ENCODE measurements at regions not wholly inside any gene's neighbourhood (a gene's known extent, or its start where the extent isn't known, plus 50 kb on each side); places are given as distances from the start of the nearest gene placed in this dataset.
"Not testable (repeated sequence)": the region's sequence is repeated elsewhere in the genome, so short reads cannot be mapped to it uniquely, and the experiment has no call there.

DNA sequence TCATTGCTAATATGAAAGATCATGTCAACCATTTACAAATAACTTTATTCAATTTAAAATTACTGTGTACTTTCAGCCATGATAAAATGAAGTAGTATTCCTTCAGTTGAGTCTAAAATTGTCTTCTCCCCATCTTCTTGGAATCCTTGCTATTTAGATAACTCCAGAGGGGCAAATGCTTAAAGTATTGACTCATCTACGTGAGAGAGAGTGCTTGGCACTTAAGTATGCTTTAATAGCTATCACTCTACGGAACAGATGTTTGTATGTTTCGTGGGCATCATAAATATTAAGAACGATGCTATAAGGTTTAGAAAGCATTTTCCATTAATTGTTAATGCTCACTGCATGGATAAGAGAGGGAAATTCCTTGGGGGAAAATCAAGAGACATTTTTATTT, 69.3 kb upstream of the MED13 start:
- H3K27ac ChIP-seq (ENCODE audit: low read length), result no peak overlapping the region
- no peaks in the 10 kb centered on the region for H3K36me3 ChIP-seq (ENCODE audit: control insufficient read depth in 1 of 2, insufficient read depth in 2 of 2, low read length in 2 of 2)
- H3K4me3 ChIP-seq (ENCODE audit: low read depth in 1 of 2, low read length in 2 of 2), result no peak overlapping the region
- peaks cover 8% of the 10 kb centered on the region for H3K27me3 ChIP-seq (ENCODE audit: low read depth, low read length)
- H3K9me3 ChIP-seq (ENCODE audit: control insufficient read depth in 1 of 2, low read length in 2 of 2), result no peaks in the 10 kb centered on the region
- H3K4me1 ChIP-seq (ENCODE audit: control insufficient read depth in 1 of 2, insufficient read depth in 2 of 2, low read length in 2 of 2), result peaks cover 0 to 6% of the 10 kb centered on the region in 2 donors

DNA sequence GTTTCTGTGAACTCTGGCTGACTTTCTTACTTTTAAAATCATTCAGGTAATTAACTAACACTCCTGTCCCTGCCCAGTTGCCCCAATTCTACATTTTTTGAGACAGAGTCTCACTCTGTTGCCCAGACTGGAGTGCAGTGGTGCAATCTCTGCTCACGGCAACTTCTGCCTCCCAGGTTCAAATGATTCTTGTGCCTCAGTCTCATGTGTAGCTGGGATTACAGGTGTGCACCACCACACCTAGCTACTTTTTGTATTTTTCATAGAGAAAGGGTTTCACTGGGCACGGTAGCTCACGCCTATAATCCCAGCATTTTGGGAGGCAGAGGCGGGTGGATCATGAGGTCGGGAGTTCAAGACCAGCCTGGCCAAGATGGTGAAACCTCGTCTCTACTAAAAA, 66.2 kb upstream of the MED13 start:
- H3K4me3 ChIP-seq (ENCODE audit: low read depth in 1 of 2, low read length in 2 of 2); H3K36me3 ChIP-seq (ENCODE audit: control insufficient read depth in 1 of 2, insufficient read depth in 2 of 2, low read length in 2 of 2); H3K27me3 ChIP-seq (ENCODE audit: low read depth, low read length); H3K9me3 ChIP-seq (ENCODE audit: control insufficient read depth in 1 of 2, low read length in 2 of 2); H3K4me1 ChIP-seq (ENCODE audit: control insufficient read depth in 1 of 2, insufficient read depth in 2 of 2, low read length in 2 of 2); H3K27ac ChIP-seq (ENCODE audit: low read length): not testable (repeated sequence)

DNA sequence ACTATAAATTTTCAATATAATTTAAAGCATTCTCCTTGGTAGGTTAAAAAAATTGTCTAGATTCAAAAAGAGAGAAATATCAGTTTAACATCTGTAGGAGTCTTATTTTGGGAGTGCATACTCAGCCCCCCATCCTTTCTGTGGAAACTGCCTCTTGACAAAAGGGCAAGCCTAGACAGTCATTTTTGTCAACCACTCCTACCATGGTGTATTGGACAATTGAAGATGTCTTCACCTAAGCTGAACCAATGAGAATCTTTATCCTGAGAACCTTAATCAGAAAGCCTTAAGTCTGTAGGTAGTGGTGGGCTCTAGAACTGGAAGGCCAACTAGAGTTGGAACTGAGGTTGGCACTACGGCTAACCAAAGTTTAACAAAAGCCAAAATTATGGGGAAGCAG, 65.7 kb upstream of the MED13 start:
- H3K9me3 ChIP-seq (ENCODE audit: control insufficient read depth in 1 of 2, low read length in 2 of 2), result no peaks in the 10 kb centered on the region
- no peak overlapping the region for H3K4me3 ChIP-seq (ENCODE audit: low read depth in 1 of 2, low read length in 2 of 2)
- no peaks in the 10 kb centered on the region for H3K36me3 ChIP-seq (ENCODE audit: control insufficient read depth in 1 of 2, insufficient read depth in 2 of 2, low read length in 2 of 2)
- H3K27me3 ChIP-seq (ENCODE audit: low read depth, low read length), result no peaks in the 10 kb centered on the region
- no peak overlapping the region for H3K27ac ChIP-seq (ENCODE audit: low read length)
- H3K4me1 ChIP-seq (ENCODE audit: control insufficient read depth in 1 of 2, insufficient read depth in 2 of 2, low read length in 2 of 2), result no peaks in the 10 kb centered on the region

DNA sequence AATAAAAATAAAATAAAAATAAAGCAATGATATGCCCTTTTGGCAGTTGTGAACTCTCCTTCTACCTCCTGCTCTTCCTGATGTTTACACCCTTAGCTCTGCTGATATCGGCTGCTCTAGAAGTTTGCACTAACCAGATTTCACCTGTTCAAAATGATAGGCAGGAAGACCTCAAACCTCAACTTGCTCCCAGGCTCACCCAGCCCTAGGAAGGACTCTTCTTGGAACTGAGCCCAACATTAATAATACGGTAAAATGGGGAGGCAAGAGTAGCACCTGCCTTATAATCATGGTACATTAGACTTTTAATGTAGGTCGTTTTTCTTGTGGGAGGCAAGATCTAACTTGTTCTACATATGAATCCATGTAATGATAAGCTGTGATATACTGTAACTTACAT, 61.2 kb upstream of the MED13 start:
- Histone ChIP-seq H3K4me1 (ENCODE audit: control insufficient read depth in 1 of 2, insufficient read depth in 2 of 2, low read length in 2 of 2) (no peaks in the 10 kb centered on the region), H3K27me3 (ENCODE audit: low read depth, low read length) (no peaks in the 10 kb centered on the region), H3K4me3 (ENCODE audit: low read depth in 1 of 2, low read length in 2 of 2) (no peak overlapping the region), H3K27ac (ENCODE audit: low read length) (no peak overlapping the region), H3K36me3 (ENCODE audit: control insufficient read depth in 1 of 2, insufficient read depth in 2 of 2, low read length in 2 of 2) (no peaks in the 10 kb centered on the region), H3K9me3 (ENCODE audit: control insufficient read depth in 1 of 2, low read length in 2 of 2) (no peaks in the 10 kb centered on the region)

DNA sequence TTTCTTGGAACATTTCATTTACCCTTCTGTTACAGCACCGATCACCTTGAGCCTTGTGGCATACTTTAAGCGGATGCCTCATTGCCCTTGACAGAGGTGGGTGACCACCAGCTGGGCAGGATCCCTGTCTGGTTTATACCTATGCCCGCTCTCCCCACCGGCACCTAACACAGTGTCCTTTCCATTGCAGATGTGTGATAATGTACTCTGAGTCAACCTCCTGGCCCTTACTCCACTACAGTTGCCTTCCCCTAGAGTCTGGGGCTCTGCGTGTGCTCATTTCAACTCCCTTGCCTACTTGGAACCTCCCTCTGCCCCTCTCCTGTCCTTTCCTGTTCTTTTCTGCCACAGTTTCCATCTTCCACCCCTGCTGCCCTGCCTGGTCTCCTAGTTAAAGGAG, 60.2 kb upstream of the MED13 start:
- Histone ChIP-seq H3K27me3 (ENCODE audit: low read depth, low read length) (no peaks in the 10 kb centered on the region), H3K27ac (ENCODE audit: low read length) (no peak overlapping the region), H3K4me1 (ENCODE audit: control insufficient read depth in 1 of 2, insufficient read depth in 2 of 2, low read length in 2 of 2) (no peaks in the 10 kb centered on the region), H3K36me3 (ENCODE audit: control insufficient read depth in 1 of 2, insufficient read depth in 2 of 2, low read length in 2 of 2) (no peaks in the 10 kb centered on the region), H3K9me3 (ENCODE audit: control insufficient read depth in 1 of 2, low read length in 2 of 2) (no peaks in the 10 kb centered on the region), H3K4me3 (ENCODE audit: low read depth in 1 of 2, low read length in 2 of 2) (no peak overlapping the region)

DNA sequence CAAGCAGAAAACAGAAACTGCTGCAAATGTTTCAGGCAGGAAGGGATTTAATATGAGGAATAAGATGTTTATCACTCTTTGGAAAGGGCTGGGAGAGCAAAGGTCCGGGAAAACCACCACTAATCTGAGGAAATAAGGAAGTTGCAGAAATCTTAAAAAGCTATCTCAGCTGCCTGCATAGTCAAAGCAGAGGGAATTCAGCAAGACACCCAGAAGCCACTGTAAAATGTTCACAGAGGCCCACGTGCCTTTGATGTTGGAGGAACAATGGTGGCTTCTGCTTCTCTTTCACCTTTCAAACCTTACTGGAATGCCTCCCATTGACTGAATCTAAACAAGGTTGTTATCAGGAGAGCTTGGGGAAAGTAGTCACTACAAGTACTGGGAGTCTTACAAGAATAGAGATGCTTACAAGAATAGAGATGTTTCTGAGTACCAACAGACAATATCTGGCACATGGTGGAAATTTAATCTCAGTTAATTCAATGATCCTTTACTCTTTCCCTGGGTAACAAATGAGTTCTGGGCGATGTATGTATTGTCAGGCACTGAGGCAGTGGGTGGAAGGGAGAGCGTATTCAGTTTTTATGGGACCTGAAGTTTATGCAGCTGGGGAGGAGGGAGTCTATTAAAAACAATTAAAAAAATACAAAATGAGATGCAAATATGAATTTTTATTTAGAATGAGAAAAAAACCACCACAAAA, 56.1 kb upstream of the MED13 start:
- H3K4me3 ChIP-seq (ENCODE audit: low read depth in 1 of 2, low read length in 2 of 2), result no peak overlapping the region
- no peaks in the 10 kb centered on the region for H3K36me3 ChIP-seq (ENCODE audit: control insufficient read depth in 1 of 2, insufficient read depth in 2 of 2, low read length in 2 of 2)
- H3K4me1 ChIP-seq (ENCODE audit: control insufficient read depth in 1 of 2, insufficient read depth in 2 of 2, low read length in 2 of 2), result no peaks in the 10 kb centered on the region
- no peak overlapping the region for H3K27ac ChIP-seq (ENCODE audit: low read length)
- no peaks in the 10 kb centered on the region for H3K27me3 ChIP-seq (ENCODE audit: low read depth, low read length)
- H3K9me3 ChIP-seq (ENCODE audit: control insufficient read depth in 1 of 2, low read length in 2 of 2), result no peaks in the 10 kb centered on the region

DNA sequence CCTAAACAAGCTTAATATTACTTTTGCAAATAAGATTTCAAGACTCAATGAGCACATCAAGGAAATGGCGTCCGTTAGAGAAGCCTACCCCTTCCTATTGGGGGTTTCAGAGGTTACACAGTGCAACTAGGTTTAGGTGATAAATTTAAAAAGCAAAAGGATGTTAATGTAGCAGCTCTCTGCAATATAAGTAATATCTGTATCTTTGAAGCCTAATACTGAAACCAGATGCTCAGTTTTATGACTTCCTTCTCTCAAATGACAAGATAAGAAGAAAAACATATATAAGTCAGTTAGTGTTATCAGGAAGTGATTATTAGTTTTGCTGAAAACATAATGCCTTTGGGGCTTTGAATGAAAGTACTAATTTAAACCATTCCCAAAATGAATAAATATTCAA, 54.3 kb upstream of the MED13 start:
- H3K4me1 ChIP-seq (ENCODE audit: control insufficient read depth in 1 of 2, insufficient read depth in 2 of 2, low read length in 2 of 2), result no peaks in the 10 kb centered on the region
- H3K27ac ChIP-seq (ENCODE audit: low read length), result no peak overlapping the region
- H3K36me3 ChIP-seq (ENCODE audit: control insufficient read depth in 1 of 2, insufficient read depth in 2 of 2, low read length in 2 of 2), result no peaks in the 10 kb centered on the region
- peaks cover 0 to 2% of the 10 kb centered on the region in 2 donors for H3K9me3 ChIP-seq (ENCODE audit: control insufficient read depth in 1 of 2, low read length in 2 of 2)
- H3K4me3 ChIP-seq (ENCODE audit: low read depth in 1 of 2, low read length in 2 of 2), result no peak overlapping the region
- H3K27me3 ChIP-seq (ENCODE audit: low read depth, low read length), result no peaks in the 10 kb centered on the region
